ENCODE measurements at regions not wholly inside any gene's neighbourhood (a gene's known extent, or its start where the extent isn't known, plus 50 kb on each side); places are given as distances from the start of the nearest gene placed in this dataset.

GRCh38 chr10:75291805-75292204 is 56.0 kb upstream of the COMTD1 start:
- no peak for TF ChIP-seq CTCF (IDR thresholded peaks at IDR 0.05; ENCODE audit: insufficient read depth, low read depth, low read length)
- no peak for DNase-seq (ENCODE audit: low read depth)

GRCh38 chr10:75288140-75288711 is 52.5 kb upstream of the COMTD1 start:
- H3K4me3 ChIP-seq (ENCODE audit: low read depth, low read length): no peak overlapping the region
- TF ChIP-seq CTCF (IDR thresholded peaks at IDR 0.05; ENCODE audit: insufficient read depth, low read depth, low read length): no peak
- no peak for DNase-seq (ENCODE audit: low read depth)

More at GRCh38 chr10:75291805-75292204, 56.0 kb upstream of the COMTD1 start:
- H3K4me3 ChIP-seq (ENCODE audit: low read depth, low read length): no peak overlapping the region

GRCh38 chr10:75287697-75288096 is 51.9 kb upstream of the COMTD1 start:
- no peak for TF ChIP-seq CTCF (IDR thresholded peaks at IDR 0.05; ENCODE audit: insufficient read depth, low read depth, low read length)
- H3K4me3 ChIP-seq (ENCODE audit: low read depth, low read length): no peak overlapping the region
- DNase-seq (ENCODE audit: low read depth): no peak

- H3K4me3 ChIP-seq (ENCODE audit: low read depth, low read length): no peak overlapping the region
- no peak for DNase-seq (ENCODE audit: low read depth)
- no peak for TF ChIP-seq CTCF (IDR thresholded peaks at IDR 0.05; ENCODE audit: insufficient read depth, low read depth, low read length)
These were observed 51.1 kb upstream of the COMTD1 start for GRCh38 chr10:75286901-75287300.

Measured in fibroblast of villous mesenchyme (primary cell).